Astrocyte of the spinal cord (primary cell): ENCODE measurements at regions not wholly inside any gene's neighbourhood (a gene's known extent, or its start where the extent isn't known, plus 50 kb on each side); places are given as distances from the start of the nearest gene placed in this dataset.

Experiments
- DNase-seq: peaks from one replicate; pipeline ENCODE4 v3.0.0; 2011; ENCODE audit warnings: low read depth, low spot score
- H3K4me3 ChIP-seq: 2 replicates; pipeline ENCODE4 v1.5.1; 2011; ENCODE audit warnings: low read depth, mild to moderate bottlenecking, low read length, moderate library complexity
- CTCF ChIP-seq: IDR thresholded peaks from 2 replicates; pipeline ENCODE4 v1.5.1; 2012; ENCODE audit warnings: low read depth, mild to moderate bottlenecking, low read length, inconsistent platforms
- in situ Hi-C: cut with HindIII; loops from 2 replicates; pipeline ENCODE4 v1.10.0; 2017; ENCODE audit warnings: low sequenced_read_pairs

GRCh38 chr4:113837397-113837796 lies 75.9 kb upstream of the CAMK2D start:
- no peak for TF ChIP-seq CTCF
- peak; percentile 84 for DNase-seq
- H3K4me3 ChIP-seq: no peak overlapping the region
- in situ Hi-C loops: no loop called here

GRCh38 chr4:113835005-113835404 lies 73.5 kb upstream of the CAMK2D start:
- in situ Hi-C loops: no loop called here
- TF ChIP-seq CTCF: no peak
- peak; percentile 68 for DNase-seq
- H3K4me3 ChIP-seq: no peak overlapping the region

- no peak for DNase-seq
- no peak for TF ChIP-seq CTCF
- H3K4me3 ChIP-seq: no peak overlapping the region
- in situ Hi-C loops: no loop called here
Measured at GRCh38 chr4:113834298-113834697, 72.8 kb upstream of the CAMK2D start.

- TF ChIP-seq CTCF: no peak
- in situ Hi-C loops: no loop called here
- H3K4me3 ChIP-seq: no peak overlapping the region
- DNase-seq: no peak
Measured at GRCh38 chr4:113832803-113833202, 71.3 kb upstream of the CAMK2D start.

GRCh38 chr4:113831457-113831856 lies 69.9 kb upstream of the CAMK2D start:
- no peak for TF ChIP-seq CTCF
- DNase-seq: no peak
- in situ Hi-C loops: no loop called here

GRCh38 chr4:113828702-113829101 lies 67.2 kb upstream of the CAMK2D start:
- TF ChIP-seq CTCF: no peak
- in situ Hi-C loops: no loop called here
- no peak for DNase-seq
- H3K4me3 ChIP-seq: no peak overlapping the region

More at GRCh38 chr4:113831457-113831856, 69.9 kb upstream of the CAMK2D start:
- H3K4me3 ChIP-seq: no peak overlapping the region

GRCh38 chr4:113827285-113827684 lies 65.7 kb upstream of the CAMK2D start:
- H3K4me3 ChIP-seq: no peak overlapping the region
- in situ Hi-C loops: no loop called here
- no peak for TF ChIP-seq CTCF
- peak; percentile 37 for DNase-seq
